Bronchial epithelial cell (primary cell): ENCODE measurements at regions not wholly inside any gene's neighbourhood (a gene's known extent, or its start where the extent isn't known, plus 50 kb on each side); places are given as distances from the start of the nearest gene placed in this dataset.
"Not testable (repeated sequence)": the region's sequence is repeated elsewhere in the genome, so short reads cannot be mapped to it uniquely, and the experiment has no call there.

Experiments used
- DNase-seq: peaks from one replicate; pipeline ENCODE4 v3.0.0-alpha.2; 2010; ENCODE audit warnings: low read depth
- FAIRE-seq: peaks from 2 replicates; lab custom pipeline; 2011; peaks lifted over from hg19 to GRCh38; lab: Jason Lieb, UNC
- H3K27me3 ChIP-seq: 2 replicates; pipeline ENCODE4 v1.5.1; 2011; ENCODE audit warnings: low read length; ENCODE audit not compliant: control insufficient read depth, insufficient read depth
- H3K36me3 ChIP-seq: 2 replicates; pipeline ENCODE4 v1.5.1; 2011; ENCODE audit warnings: low read length; ENCODE audit not compliant: control insufficient read depth, insufficient read depth
- H3K4me3 ChIP-seq: 2 replicates; pipeline ENCODE4 v1.5.1; 2011; ENCODE audit warnings: mild to moderate bottlenecking, low read depth, low read length, control low read depth
- CTCF ChIP-seq: IDR thresholded peaks from 2 replicates; pipeline ENCODE4 v1.5.1; 2011; ENCODE audit warnings: mild to moderate bottlenecking, moderate library complexity, low read length, control low read depth, inconsistent platforms; ENCODE audit not compliant: insufficient read depth, severe bottlenecking

DNA sequence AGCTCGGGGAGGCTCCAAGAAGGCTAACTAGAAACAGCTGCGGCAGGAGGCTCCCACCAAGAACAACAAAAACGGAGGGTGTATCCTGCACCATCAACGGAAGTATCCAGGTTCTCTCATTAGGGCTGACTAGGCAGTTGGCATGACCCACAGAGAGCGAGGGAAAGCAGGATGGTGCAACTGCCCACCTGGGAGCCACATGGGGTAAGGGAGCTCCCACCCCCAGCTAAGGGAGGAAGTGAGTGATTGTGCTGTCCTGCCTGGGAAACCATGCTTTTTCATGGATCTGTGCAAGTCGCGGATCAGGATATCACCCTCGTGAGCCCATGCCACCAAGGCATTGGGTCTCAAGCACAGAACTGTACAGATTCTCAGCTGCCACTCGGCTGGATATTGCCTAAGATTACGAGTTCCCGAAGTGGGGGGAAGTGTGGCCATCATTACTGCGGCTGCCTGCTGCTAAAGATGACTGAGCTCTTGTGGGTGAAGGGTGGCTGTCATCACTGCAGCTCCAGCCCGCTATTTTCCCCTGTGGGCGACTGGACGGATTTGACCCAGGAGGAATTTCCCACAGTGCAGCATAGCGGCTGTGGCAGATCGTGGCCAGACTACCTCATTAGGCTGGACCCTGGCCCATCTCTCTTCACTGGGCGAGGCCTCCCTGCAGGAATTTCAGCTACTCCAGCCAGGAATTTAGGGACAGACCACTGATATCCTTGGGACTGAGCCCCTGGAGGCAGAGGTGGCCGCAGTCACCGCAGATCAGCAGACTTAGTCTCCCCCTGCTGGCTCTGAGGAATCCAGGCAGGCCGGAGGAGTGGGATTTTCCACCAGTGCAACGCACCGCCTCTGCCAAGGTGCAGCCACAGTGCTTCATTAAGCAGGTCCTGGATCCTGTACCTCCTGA is 515.7 kb downstream of the FRK start:
- DNase-seq (no peak), FAIRE-seq (no peak)
- no peaks in the 10 kb centered on the region for H3K36me3 ChIP-seq
- H3K27me3 ChIP-seq = no peaks in the 10 kb centered on the region
- no peak overlapping the region for H3K4me3 ChIP-seq
- no peak for TF ChIP-seq CTCF

DNA sequence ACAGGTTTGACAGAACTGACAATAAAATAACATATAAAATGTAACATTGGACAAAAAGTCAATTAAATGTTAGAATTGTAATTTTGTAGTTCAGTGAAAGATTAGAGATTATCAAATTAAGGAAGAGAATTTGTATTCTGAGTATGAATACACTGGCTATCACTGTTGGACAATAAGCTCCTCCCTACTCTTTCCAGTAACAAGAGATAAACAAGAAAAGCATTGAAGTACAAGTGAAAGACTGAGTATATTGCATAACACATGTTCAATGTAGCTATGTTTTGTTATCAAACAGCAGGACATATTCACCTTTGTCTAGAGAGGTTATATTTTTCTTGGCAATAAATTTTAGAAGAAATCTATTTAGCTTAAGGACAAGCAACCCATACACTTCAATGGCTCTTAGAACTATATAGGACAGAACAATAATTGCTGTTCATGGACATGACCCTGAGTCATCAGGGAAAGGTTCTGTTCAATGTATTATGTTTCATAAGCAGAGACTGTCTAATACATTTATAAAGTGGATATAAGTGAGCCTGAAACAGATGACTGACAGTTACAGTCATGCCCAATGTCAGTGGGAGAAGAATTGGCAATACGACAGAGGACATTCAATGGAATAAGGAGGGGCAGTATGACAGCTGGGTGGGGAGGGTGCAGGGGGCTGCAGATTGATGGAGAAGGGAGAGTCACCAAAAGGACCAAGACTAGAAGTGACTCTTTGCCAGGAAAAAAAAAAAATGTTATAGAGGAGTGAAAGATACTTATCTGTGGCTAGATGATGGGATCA is 520.4 kb downstream of the FRK start:
- FAIRE-seq (no peak), DNase-seq (no peak)
- no peak overlapping the region for H3K4me3 ChIP-seq
- H3K36me3 ChIP-seq = no peaks in the 10 kb centered on the region
- no peak for TF ChIP-seq CTCF
- H3K27me3 ChIP-seq = no peaks in the 10 kb centered on the region

- Histone ChIP-seq H3K36me3 (no peaks in the 10 kb centered on the region), H3K27me3 (no peaks in the 10 kb centered on the region), H3K4me3 (no peak overlapping the region)
- TF ChIP-seq CTCF = no peak
- FAIRE-seq = no peak
- DNase-seq = no peak
Observed at GRCh38 chr6:115539531-115539930, 521.2 kb downstream of the FRK start.

- Histone ChIP-seq H3K27me3 (no peaks in the 10 kb centered on the region), H3K36me3 (no peaks in the 10 kb centered on the region), H3K4me3 (no peak overlapping the region)
- TF ChIP-seq CTCF = no peak
- no peak for FAIRE-seq
- no peak for DNase-seq
Observed at GRCh38 chr6:115524821-115525220, 535.9 kb downstream of the FRK start.

GRCh38 chr6:115521747-115522146 is 538.9 kb downstream of the FRK start:
- DNase-seq, FAIRE-seq, H3K4me3 ChIP-seq, H3K36me3 ChIP-seq, H3K27me3 ChIP-seq: not testable (repeated sequence)

DNA sequence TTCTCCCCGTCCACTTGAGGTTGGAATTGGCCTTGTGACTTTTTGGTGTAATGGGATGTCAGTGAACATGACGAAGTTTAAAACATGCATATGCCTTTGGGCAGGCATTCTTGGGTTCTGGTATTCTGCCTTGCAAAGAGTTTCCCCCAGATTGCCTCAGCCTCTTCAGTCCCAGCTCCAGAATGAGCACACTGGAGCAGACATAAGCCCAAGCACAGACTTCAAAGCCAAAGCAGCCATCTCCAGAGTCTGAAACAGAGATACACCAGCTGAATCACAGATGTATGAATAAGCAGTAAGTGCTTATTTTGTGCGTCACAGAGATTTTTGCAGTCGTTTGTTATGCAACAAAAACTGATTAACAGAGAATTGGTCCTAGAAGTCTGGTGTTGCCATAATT is 546.0 kb downstream of the FRK start:
- no peak overlapping the region for H3K4me3 ChIP-seq
- H3K36me3 ChIP-seq = no peaks in the 10 kb centered on the region
- DNase-seq = peak; percentile 1
- TF ChIP-seq CTCF = no peak
- FAIRE-seq = no peak
- H3K27me3 ChIP-seq = no peaks in the 10 kb centered on the region
